ENCODE measurements at regions not wholly inside any gene's neighbourhood (a gene's known extent, or its start where the extent isn't known, plus 50 kb on each side); places are given as distances from the start of the nearest gene placed in this dataset.
"Not testable (repeated sequence)": the region's sequence is repeated elsewhere in the genome, so short reads cannot be mapped to it uniquely, and the experiment has no call there.

DNA sequence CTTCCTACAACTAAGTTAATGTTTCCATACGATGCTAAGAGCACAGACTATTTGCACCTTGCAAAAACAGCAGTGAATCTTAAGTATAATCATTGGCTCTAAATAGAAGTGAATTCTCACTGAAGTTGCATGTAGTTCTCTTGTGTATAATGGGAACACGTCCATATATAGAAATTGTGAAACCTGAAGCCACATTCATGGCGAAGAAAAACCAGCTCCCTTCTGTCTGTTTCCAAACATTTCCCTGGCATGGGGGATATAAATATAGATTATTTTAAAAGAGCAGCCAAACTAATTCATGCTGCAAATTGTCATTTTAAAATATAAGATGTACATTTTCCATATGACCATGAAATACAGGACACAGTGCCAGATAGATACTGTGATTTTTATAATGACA lies 71.1 kb downstream of the TRAM1L1 start:
- no peak for DNase-seq

DNA sequence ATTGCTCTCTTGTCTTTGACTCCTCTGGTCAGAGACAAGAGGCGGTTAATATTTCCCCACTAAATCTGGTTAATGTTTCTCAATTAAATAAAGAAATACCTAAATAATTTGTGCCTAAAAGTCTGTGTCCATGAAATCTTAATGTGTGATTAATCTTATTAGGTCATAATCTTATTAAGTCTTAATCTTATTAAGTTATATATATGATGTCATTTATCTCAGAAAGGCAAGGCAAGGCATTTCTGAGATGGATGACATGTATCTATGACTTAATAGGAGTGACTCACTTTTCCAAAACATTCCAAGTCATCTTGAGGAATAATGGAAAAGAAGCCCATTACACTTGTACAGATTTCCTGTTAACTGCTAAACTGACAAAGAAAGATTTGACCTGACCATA lies 74.7 kb downstream of the TRAM1L1 start:
- DNase-seq, result no peak

DNA sequence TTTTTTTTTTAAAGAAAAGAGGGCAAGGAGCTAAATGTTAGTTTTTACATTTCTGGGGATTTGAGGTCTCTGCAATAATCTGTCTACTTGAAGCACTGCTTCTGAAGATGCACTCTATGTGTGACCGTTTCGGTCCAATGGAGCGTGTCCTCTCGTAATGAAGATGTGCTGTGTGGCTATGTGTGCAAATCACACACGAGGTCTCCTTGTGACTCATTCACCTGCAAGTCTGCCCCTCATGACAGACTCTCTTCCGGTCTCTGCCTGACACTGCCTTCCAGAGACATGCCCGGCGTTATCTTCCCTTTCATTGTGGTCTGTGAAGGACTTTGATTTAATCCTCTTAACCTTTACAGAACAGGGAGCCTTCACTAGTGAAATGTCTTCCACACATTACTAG lies 84.3 kb downstream of the TRAM1L1 start:
- DNase-seq, result no peak

DNA sequence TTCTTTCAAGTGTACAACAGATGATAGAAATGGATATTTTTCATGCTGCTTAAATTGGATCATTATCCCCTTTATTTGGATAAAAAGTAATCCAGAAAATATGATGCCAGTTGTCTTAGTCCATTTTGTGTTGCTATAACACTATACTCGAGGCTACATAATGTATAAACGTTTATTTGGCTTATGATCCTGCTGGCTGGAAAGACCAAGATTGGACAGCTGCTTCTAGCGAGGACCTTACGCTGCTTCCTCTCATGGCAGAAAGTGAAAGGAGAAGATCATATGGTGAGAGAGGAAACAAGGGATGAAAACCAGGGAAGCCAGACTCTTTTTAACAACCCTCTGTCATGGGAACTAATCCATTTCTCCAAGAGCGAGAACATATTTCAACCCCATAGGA lies 102.7 kb downstream of the TRAM1L1 start:
- DNase-seq, result no peak

DNA sequence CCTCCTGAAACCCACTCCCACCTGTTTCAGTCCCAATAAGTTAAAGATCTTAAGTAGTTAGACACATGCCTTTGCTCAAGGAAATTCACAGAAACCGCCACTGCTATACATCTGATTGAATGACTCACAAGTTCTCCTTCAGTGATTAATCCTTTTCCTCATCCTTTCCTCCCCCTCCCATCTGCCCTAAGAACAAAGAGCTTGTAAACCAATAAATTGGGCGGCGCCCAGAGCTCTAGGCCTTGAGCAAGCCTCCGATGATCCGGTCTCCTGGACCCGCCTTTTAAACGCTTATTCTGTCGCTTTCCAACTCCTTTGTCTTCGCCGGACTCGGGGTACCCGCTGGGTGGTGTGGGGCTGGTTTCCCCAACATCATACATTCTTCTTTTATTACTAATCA lies 104.9 kb downstream of the TRAM1L1 start:
- not testable (repeated sequence) for DNase-seq

DNA sequence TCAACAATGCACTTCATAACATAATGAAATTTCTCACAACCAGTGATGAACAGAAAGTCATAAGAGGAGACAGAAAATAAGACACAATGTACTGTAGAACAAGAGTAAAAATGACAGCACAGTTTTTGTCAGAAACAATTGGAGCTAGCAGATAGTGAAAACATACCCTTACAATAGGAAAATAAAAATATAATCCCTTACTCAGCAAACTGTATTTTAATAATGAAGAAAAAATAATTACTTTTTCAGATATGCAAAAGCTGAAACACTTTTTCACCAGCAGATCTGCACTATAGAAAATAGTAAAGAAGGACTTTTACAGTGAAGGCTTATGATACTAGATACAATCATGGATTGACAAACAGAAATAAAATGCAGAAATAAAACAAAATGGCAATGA lies 126.3 kb downstream of the TRAM1L1 start:
- DNase-seq, result no peak

DNA sequence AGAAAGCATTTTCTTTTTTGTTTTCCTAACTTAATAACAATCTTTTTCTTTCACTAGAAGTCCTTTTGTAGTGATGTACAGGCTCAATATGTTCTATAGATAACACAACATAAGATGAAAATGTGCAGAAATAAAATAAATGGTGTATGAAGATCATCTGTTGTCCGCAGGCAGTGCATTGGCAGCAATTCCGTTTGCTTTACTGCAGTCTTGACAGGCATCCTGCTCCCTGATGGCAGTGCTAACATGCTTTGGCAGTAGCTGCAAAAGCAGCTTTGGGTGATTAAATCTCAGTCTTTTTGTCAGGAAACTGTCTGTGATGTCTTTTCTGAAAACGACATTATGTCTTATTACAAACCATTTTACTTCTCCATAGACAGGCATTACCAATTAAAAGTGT lies 131.4 kb downstream of the TRAM1L1 start:
- no peak for DNase-seq

DNA sequence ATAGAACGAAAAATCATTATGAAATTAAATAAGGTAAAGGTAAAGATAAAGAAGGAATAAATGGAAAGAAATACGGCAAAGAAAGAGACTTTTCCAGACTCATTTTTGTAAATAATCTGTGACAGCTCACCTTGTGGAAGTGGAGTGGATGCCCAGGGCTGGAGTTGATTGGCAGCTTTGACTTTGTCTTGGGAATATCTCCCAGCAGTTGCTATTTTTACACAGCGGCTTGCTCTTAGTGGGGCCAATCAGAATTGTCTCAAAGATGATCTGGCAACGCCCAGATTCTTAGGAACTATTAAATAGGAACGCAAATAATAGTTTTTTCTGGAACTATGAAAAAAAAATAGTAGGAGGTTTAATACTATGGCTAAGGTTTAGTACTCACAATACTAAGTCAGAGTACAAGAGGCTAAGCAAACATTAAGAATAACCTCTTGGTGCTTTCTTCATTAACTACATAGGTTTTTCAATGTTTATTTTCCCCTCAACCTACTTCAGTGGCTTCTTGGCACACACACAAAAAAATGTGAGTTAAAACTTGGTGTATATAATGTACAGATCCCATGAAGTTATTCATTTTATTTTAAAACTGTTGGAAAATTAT lies 132.7 kb downstream of the TRAM1L1 start:
- no peak for DNase-seq

DNA sequence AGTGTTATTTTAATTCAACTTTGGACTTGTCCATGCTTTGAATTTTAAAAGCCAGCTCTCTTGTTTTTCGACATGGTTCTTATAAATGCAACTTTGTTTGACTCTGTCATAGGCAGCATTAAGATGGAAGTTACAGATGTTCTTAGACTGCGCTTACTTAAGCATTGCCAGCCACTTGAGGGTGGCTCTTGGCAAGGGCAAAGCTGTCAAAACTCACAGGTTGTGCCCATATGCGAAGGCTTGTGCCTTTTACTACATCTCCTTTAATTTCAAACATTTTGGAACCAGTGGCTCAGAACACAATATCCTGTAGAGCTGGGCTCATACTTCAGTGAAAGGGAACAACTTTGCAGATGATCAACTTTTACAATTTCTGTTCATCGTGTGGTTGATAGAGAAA lies 135.5 kb downstream of the TRAM1L1 start:
- DNase-seq, result no peak

DNA sequence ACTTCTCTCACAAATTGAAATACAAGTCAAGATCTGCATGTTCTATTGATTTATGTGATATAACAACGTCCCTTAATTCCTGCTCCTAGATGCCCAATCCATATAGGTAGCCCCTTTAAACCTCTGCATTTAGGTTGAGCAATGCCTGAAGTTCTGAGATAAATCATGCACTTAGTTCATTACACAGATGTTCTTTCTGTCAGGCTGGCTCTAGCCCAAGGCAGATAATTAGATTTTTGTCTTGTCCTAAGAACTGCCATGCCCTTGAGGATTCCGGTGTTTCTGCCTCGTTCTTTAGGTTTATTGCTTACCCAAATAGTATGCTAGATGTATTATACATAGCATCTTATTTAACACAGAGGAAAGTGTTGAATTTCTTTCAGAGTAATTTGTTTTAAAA lies 143.1 kb downstream of the TRAM1L1 start:
- DNase-seq, result no peak

DNA sequence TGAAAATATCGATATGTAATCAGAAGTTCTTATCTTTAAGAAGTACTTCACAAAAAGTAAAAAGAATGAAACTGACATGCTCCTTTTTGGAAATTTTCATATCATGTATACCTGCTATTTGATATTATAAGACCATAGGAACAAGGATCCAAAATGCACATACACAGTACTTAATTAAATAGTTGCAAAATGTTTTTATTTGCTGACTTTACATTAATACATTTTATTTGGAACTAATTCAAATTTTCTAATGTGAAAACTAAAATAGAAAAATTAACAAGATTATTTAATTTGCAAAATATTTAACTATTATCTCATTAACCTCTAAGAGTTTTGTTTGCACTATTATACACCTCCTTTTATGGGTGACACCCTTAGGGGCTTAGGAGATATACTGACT lies 155.0 kb downstream of the TRAM1L1 start:
- DNase-seq, result no peak

DNA sequence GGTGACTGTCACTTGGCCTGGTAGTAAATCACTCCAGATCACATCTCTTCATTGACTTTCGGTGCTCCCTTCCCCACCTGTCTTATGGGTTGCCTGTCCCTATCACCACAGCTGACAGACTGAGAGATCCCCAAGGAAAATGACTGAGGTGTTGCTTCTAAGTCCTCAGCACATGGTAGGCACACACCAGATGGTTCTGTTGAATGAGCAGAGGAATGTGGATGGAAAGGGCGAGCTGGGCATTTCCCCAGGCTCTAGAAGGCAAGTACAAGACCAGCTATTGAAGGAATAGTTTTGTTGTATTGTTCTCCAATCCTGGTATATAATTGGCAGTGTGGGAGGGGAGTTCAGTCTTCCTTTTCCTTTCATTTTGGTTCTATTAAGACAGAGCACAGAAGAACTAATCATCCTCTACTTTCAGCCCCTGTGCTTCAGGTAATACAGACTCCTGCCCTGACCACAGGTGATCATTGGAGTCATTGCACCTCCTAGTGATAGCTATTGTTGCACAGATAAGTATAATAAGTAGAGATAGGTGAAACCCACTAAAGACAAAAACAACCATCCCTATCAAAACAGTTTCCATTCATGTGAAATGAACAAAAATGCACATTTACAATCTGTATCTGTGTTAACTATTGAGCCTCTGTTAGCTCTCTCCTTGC lies 158.6 kb downstream of the TRAM1L1 start:
- no peak for DNase-seq

DNA sequence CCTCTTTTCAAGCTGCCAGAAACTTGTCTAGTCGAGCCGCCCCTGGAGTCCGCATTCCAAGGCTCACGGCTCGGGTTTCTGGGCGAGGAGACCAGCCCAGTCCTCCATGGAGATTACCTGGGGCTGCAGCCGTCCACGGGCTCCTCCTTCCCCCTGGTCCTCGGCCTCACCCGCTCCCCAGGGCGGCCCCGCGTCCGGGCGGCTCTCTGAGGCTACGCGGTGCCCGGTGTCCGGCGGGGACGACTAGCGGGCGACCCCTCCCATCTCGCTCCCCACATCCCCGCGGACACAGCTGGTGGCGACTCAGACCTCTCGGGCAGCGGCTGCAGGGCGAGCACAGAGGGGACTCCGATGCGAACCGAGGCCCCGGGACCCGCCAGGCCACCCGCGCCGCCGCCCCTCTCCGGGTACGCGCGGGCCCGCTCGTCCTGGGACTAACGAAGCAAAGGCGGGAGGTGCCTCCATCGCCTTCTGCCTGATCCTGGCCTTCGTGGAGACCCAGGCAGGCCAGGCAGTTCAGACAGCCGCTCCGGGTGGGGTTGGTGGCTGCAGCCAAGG lies 159.4 kb downstream of the TRAM1L1 start:
- DNase-seq, result no peak

DNA sequence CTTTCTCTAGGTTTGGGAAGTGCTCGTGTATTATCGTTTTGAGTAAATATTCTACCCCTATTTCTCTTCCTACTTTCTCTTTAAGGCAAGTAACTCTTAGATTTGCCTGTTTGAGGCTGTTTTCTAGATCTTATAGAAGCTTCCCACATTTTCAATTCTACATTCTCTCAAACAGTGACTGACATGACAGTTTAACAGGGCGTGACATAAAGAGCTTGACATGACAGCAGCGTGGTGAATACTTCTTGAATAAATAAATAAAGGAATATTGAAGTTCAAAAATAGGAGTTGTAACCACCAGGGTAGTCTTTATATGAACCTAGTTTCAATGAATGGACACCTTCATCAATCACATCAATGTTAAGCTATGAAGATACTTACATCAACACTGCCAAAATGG lies 162.0 kb downstream of the TRAM1L1 start:
- DNase-seq, result no peak

DNA sequence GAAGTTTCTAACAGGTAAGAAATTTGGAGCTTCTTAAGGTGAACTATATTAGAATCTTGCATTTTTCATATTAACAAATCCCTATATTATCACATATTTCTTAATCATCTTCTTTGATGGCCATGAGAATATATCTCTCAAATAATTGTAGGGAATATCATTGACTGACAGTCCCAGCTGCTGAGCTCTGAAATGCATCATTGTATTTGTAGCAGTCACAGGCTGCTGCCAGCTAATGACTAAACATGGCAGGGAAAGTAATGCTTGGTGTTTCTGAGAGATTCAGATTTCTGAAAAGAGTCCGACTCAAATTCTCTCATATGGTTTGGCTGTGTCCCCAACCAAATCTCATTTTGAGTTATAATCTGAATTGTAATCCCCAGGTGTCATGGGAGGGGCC lies 171.9 kb downstream of the TRAM1L1 start:
- DNase-seq, result no peak

DNA sequence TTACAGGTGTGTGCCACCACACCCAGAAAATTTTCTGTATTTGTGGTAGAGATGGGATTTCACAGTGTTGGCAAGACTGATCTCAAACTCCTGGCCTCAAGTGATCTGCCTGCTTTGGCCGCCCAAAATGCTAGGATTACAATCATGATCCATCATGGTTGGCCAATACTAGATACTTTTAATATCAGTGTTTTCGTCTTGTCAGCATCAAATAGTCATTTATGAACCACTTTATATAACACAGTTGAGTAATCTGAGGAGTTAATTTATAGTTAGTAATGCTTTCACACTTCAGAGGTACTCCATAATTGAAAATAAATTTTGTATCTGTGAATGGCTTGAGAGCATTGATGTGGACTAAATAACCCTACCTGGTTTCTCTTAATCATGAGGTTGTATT lies 178.6 kb downstream of the TRAM1L1 start:
- DNase-seq, result no peak

DNA sequence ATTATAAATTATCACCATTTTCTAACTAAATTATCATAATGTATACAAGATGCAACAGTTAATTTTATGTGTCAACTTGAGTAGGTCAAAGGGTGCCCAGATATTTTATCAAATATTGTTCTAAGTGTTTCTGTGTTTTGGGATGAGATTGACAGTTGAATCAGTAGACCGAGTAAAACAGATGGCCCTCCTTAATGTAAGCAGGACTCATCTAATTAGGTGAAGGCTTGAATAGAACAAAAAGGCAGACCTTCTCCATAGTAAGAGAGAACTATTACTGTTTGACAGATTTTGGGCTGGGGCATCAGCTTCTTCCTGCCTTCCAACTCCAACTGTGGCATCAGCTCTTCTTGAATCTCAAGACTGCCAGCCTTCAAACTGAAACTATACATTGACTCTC lies 185.8 kb downstream of the TRAM1L1 start:
- DNase-seq, result no peak

DNA sequence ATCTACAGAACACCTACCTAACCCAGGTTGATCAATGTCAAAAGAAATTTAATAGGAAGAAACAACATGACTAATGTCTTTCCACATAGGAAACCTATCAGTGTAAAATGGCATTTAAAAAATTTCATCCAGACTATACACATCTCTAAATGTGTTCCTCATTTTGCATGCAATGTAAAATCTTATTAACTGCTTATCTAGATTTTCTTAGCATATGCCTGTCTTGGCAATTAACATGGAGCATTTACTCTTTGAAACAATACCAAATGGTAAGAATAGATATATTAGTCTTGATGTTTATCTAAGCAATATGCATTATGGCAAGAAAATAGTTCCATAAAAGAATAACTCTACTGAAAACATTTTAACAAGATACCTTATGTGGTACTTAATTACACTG lies 199.8 kb downstream of the TRAM1L1 start:
- no peak for DNase-seq

DNA sequence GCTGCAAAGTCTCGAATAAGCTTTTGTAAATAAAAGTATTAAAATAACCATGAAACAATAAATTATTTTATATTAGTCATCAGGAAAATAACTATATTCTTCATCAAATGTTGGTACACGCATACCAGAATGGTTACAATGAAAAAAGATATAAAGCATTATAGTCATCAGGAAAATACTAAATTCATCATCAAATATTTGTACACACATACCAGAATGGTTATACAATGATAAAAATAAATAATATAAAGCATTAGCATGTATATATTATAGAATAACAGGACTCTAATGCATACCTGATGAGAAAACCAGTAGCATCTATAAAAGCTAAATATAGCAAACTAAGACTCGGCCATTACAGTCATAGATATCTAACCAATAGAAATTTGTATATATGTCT lies 202.9 kb downstream of the TRAM1L1 start:
- DNase-seq, result no peak

DNA sequence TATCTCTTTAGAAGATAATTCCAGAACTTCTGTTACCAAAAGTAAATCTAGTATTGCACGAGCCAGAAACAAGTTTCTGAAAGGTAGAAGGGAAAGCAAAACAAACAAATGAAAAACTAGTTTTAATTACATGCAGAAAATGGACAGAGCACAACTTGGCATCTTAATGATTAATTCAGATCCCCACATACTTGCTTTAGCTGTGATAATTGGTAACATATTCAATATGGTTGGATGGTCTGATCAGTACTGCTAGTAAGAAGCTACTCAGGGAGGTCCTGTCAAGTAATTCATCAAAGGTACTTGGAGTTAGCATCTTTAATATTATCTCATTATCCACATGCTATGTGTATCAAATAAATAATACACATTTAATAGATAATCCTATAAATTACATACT lies 204.3 kb downstream of the TRAM1L1 start:
- DNase-seq, result no peak

DNA sequence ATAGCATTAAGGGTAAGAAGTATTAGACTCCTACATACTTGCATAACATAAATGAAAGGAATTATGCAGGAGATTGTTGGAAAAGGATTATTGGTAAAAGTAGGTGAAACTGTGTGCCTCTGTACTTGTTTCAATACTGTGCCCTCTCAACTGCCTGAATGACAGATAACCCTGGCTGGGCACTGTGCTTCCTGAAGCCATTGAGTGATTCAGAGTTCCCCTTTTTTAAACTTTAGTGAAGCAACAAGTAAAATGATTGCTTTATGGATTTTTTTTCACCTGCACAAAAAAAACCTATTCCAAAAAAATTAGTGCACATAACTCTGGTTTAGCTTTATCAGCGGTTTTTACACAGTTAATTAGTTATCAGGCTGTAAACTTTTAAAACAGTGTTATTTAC lies 204.8 kb downstream of the TRAM1L1 start:
- DNase-seq, result no peak

DNA sequence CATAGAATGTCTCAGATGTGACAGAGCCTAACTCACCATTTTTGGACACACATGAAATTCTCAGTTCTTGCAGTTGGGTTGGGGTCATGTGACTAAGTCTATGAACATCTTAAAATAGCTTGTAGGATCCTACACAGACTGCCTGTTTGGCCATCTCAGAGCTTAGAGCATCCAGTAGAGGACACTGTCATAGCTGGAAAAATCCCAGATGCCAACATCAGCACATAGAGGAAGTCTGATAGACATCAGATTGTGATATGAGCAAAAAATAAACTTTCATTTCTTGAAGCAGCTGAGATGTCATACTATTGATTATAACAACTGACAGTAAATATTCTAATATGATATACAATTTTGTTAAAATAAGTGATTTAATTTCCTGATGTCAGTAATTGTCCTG lies 207.1 kb downstream of the TRAM1L1 start:
- DNase-seq, result no peak

DNA sequence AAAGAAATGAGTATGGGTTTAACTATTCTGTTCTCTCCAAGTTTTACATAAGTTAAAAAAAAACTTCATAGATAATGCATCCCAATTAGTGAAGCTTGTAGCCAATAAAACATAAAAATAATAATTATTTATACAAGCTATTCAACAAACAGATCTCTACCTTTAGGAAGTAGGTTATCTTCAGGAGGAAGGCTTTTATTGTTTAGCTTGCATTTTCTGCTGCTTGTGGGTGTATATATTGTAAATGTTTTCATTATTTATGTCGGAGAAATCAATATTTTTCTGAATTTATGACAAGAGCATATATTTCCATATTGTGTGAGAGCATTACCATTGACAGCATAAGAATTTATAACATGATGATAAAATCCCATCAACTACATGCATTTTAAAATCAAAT lies 208.3 kb downstream of the TRAM1L1 start:
- no peak for DNase-seq

DNA sequence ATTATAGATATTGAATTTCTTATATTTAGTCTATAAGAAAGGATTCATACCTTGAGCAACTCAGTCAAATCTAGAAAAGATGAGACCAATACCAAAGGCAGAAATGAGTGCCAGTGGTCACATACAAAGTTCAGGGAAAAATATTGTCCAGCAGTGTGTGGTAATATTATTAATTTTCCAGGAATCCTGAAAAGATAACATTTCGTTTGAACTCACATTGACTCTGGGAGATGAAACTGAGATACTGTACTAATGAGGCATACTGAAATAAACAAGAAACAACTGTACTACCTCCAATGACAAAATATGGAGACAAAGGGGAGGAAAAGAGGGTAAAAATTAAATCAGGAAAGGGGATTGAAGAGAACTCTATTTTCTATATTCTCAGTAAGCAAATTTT lies 212.4 kb downstream of the TRAM1L1 start:
- DNase-seq, result no peak

DNA sequence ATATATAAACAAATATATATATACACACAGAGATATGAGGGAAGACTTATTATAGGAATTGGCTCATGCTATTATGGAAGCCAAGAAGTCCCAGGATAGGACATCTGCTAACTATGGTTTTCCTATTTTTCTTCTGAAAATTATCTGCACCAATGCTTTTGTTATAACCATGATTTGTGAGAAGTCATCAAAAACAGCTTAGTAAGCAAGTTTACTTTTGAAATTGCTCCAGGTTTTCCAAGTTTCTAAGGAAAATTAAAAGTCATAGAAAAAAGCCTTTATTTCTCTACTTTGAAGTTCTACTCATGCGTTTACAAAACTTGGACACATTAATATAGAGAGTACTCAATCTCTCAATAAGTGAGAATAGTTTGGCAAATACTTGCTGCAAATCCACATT lies 213.1 kb downstream of the TRAM1L1 start:
- no peak for DNase-seq

All from NCI-H2227 treated with DMSO at 0.1 percent for 48 hours (cell line).